ENCODE measurements at regions not wholly inside any gene's neighbourhood (a gene's known extent, or its start where the extent isn't known, plus 50 kb on each side); places are given as distances from the start of the nearest gene placed in this dataset.

GRCh38 chr12:102681747-102682146 is 201.4 kb upstream of the IGF1 start:
- TF ChIP-seq POLR2A (IDR thresholded peaks at IDR 0.05; ENCODE audit: low read depth, low read length): no peak
- no peak for TF ChIP-seq POLR2AphosphoS5 (IDR thresholded peaks at IDR 0.05; ENCODE audit: low read depth, low read length)
- no peak for TF ChIP-seq TAF1 (IDR thresholded peaks at IDR 0.05; ENCODE audit: low read depth, low read length)
- no peak for TF ChIP-seq SPI1 (IDR thresholded peaks at IDR 0.05; ENCODE audit: low read depth, low read length)
- TF ChIP-seq POU2F2 (IDR thresholded peaks at IDR 0.05; ENCODE audit: low read depth, low read length): no peak
- TF ChIP-seq PAX5 (IDR thresholded peaks at IDR 0.05; ENCODE audit: insufficient read depth, low read length, severe bottlenecking): no peak

Data from GM12891 (cell line).